GM21528 (cell line): ENCODE measurements at regions not wholly inside any gene's neighbourhood (a gene's known extent, or its start where the extent isn't known, plus 50 kb on each side); places are given as distances from the start of the nearest gene placed in this dataset.

Experiments
- ATAC-seq: cut with Tn5 transposase; IDR thresholded peaks from one replicate; pipeline ENCODE4 v1.9.1; 2021; ENCODE audit warnings: mild to moderate bottlenecking, moderate library complexity; ENCODE audit not compliant: unreplicated experiment, low FRiP score

DNA sequence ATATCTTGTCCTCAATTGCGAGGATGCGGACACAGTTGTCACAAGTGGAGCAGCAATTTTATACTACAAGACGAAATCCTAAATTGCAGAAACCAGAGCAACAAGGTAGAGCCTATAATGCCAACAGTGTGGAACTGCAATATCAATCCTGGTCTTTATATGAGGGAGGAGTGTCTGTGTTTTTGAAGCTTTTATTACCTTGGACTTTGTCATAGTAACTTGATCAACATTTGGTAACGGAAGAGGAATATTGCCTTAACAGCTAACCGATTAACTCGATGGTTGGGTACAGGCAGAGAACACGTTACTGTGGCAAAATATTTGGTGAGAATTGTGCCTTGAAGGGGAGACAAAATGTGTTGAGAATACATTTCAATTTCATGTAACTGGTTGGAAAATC, 661.5 kb downstream of the FGF9 start:
- no peak for ATAC-seq

DNA sequence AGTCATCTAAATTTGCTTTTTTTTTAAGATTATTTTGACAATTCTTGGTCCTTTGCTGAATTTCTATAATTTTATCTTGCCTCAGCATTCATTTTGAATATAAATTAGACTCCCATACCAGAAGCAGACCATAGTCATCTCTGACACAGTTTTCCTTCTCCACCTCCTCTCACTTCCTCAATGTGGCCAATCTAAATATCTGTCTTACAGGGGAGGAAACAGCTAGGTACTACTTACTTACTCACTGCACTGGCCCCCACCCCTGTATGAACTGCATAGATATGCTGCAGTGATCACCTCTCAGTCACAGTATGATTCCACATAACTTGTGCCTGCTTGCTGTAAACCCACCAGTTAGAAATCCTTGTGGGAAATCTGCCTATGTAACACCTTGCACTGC, 665.6 kb downstream of the FGF9 start:
- ATAC-seq, result no peak

DNA sequence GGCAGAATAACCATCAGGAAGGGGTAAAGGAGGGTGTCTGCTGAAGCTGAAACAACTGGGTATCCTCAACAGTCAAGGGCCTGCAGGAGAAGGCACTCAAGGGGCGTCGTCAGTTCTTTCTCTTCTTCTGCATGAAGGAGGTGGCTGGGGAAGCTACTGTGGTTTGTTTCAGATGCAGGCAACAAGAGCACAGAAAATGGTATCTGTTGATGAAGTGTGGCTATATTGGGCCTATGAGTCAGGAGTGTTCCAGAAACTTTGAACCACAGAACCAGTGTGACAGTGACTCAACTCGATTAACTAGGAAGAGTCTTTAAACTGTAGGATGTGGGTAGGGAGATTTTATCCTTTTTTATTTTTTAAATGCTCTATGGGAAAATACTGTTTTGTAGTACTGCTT, 686.3 kb downstream of the FGF9 start:
- ATAC-seq, result no peak

DNA sequence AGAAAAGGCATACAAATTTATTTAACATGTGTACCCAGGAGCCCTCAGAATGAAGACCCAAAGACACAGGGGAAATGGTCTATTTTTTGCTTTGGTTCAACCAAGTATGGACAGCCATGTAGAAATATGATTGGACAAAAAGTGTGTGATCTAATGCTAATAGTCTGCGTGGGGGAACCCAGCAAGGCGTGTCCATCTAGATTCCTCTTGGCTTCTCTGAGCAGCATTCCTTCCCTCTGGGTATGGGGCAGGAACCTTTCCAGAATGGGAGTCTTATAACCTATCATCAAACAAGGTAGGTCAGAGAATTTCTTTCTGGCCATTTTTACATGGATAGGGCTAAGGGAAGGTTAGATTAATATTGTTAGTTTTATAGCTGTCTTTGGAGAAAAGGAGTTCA, 698.2 kb downstream of the FGF9 start:
- ATAC-seq, result no peak

DNA sequence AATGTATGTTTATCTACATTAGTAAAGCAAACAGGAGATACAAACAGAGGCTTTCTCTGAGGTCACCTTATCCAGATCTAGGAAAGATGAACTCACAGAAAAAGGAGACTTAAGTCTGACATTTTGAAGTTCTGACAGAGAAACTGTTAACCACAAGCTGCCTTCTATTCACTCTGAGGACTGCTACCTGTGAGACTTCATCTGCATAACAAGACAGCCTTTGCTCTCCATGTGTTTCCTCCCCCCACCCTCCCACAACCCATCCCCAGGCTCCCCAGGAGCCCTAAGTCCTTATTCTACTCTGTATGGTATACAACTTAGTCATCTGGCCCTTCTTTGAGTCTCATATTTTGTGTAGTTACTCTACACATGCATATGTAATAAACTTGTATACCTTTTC, 699.0 kb downstream of the FGF9 start:
- no peak for ATAC-seq

DNA sequence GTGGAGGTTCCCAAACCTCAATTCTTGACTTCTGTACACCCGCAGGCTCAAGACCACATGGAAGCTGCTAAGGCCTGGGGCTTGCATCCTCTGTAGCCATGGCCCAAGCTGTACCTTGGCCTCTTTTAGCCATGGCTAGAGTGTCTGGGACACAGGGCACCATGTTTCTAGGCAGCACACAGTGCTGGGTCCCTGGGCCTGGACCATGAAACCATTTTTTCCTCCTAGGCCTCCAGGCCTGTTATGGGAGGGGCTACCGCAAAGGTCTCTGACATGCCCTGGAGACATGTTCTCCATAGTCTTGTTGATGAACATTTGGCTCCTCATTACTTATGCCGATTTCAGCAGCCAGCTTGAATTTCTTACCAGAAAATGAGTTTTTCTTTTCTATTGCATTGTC, 701.4 kb downstream of the FGF9 start:
- ATAC-seq, result no peak

DNA sequence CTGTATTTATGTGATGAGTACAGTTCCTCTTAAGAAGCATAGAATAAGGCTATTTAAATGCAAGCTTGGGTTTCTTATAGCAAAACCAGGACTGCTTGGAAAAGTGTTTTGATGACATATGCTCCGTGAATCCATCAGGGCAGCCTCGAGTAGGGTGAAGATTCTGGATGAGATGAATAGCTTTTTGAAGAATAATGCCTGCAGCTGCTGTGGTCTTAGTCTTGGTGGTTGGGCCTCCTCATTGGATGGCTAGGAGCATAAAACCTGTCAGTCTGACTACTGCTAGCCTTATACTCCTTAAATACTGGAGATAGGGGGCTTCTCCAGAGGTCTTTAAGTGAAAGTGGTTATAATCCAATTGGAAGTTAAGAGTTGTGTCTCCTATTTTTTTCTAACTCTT, 704.3 kb downstream of the FGF9 start:
- ATAC-seq, result no peak

DNA sequence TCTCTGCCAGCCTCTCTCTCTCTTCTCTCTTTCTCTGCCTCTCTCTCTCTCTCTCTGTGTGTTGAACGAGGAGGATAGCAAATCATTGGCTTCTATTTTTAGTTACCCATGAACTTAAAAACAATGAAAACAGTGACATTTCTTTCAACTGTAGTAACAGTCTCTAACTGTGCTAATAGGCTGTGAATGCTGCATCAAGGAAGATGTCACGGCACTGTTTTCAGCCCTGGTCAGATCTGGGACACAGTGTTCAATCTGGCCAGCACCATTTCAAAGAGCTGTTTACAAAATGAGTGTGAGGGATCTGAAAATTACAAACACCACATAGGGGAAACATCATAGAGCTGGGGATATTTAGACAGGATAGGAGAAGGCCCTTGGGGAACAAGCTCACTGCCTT, 717.0 kb downstream of the FGF9 start:
- ATAC-seq, result no peak

DNA sequence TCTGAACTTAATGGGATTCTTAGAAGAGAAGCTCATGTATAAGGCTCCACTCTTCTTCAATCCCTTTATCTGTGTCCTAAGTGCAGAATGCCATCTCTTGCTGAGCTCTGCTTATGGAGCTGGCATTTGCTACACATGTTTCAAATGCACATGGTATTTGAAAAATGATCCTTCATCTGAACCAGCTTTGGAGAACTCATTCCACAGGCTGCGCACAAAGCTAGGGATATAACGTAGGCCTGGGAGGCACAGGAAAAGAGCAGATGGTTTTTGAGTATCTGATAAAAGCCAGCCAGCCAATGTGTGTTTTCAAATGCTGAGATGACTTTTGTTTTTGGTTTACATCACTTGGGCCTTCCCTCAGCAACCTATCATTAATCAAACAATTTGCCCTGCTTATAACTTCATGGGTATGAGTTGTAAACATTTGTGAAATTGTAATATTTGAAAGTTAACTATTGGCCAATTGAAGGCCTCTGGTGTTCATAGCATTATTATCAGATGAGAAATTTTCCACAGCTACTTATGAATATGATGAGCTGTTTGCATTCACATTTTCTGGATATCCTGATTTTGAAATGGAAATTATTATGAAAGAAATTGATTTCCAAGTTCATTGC, 729.0 kb downstream of the FGF9 start:
- ATAC-seq, result no peak

DNA sequence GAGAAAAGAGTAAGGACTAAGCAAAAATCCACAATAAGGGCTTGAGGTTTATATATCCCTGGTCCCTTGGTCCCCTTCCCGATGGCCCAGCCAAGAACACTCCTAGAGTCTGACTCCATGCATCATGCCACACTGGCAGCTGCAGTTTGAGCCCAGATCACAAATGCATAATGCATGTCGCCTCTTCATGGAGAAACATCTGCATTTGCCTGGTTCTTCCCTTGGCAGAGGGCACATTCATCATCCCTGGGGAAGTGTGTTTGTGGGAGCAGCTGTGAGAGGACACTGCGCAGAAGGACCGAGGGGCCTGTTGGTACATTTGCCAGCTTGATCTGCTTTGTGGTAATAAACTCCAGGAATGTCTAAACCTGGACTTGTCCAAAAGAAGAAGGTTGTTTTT, 731.8 kb downstream of the FGF9 start:
- no peak for ATAC-seq

DNA sequence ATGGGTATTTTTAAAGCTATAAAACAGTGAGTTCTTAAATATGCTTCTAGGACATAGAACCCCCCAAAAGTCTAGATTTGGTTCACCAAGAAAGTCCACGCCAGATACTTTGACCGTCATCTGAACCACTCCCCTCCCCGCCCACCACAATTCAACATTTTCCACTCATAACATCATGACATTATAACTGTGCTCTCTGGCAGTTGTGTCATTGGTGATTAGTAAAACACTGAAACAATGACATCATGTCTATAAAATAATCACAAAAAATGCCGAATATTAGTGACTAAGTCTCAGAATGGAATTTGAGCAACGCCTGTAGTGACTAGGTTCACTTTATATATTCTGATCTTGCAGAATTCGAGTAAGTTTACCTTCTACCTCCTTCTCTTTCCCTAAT, 732.3 kb downstream of the FGF9 start:
- ATAC-seq, result no peak

DNA sequence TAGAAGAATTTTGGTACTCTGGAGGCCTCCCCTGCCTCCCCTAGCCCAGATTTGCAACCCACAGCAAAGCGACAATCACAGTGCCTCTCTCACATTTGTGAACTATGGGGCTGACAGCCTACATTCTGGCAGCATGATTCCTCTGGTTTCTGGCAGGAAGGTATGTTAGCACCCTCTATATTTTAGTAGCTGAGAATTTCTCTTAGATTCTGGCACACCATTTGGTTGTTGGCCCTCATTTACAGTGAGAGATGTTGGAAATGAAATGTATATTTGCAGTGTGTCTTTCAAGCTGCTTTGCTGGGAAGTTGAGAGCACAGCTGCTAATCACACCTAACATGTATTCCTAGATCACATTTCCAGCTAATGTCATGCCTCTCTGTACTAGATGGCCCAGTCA, 735.0 kb downstream of the FGF9 start:
- no peak for ATAC-seq

DNA sequence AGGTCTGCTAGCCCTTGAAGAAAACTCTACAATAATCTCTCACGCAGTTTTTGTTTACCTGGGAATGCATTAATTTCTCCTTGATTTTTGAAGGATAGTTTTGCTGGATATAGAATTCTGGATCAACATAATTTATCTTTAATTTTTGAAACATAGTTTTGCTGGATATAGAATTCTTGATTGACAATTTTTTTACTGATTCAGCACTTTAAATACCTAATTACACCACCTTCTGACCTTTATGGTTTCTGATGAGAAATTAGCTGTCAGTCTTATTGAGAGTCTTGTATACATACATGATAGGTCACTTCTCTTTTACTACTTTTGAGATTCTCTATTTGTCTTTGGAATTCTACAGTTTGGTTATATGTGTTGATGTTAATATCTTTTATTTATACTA, 741.6 kb downstream of the FGF9 start:
- no peak for ATAC-seq

DNA sequence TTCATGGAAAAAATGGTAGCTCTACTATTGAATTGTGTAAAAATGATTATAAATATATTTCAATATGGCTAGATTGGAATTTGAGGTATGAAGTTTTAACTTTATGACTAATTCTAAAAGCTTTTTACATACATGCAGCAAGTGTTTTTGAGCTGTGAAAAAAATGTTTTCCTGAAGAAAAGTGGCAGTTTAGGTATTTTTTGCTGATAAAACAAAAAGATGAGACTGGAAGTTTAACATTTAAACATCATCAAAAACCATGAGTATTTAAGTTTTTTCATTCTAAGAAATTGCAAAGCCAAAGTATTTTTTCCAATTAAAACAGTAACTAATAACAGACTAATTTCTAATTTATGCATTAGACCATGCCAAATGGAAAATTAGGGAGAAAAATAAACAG, 751.1 kb downstream of the FGF9 start:
- no peak for ATAC-seq

DNA sequence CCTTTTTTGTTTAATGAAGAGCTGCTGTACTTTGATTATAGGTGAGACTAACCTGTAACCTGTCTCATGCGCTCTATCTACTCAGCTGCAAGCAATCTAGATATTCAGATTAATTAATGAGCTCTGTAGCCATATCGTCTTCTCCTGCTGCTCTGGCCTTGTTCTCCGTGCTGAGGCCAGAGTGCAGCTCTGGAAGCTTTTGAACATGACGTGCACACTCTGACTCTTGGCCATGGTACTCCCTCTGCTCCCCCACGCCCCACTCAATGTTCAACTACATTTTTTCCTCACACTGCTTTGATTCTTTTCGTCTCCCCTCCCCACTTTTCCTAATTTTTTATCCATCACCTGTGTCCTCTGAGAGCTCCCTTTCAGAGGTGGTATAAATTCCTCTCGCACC, 751.8 kb downstream of the FGF9 start:
- no peak for ATAC-seq

DNA sequence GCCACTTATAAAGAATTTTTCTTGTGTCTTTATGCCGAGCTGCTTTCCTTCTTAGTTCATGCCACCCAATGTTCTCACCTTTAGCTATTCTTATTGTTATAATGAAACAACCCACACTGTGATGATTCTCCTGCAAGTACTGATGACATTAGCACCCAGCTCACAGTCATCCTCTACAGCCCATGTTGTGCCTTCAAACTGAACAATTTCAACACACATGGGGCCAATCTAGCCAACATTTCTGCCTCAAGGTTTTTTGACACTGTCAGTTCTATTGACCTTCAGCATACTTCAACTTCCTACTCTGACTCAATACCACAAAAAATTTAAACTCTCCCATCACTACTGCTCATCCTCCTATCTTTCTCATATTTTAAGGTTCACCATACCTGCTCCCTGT, 752.4 kb downstream of the FGF9 start:
- ATAC-seq, result no peak

DNA sequence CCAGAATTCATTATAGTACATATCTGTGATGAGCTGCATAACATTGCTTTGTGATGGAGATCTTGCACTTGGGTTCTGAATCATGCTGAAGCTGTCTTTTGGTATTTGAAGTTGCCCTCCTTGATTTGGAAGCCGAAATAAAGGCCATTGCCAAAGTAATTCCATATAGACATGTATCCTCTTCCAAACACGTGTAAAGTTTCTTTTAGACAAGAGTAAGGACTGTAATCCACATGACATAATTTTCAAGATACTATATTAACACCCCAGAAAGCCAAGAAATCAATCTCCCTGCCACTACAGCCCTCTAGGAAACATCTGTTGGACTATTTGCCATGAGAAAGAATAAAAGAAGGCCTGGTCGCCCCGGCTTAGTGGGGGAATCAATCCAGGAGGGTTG, 754.2 kb downstream of the FGF9 start:
- ATAC-seq, result no peak

DNA sequence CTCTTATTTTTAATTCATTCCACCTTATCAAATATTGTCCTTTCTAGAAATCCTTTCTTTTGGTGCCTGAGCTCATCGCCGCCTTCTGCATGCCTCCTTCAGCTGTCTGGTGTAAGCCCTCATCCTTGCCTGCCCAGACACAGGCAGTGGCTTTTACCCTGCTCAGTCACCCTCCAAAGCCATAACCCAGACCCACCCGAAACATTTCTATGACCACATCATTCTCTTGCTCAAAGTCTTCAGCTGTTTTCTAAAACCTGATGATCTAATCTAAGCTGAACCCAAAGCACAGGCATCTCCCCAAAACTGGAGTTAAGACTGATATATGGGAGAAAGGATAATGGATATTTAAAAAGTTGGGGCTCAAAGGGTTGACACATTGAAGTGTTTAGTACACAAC, 753.7 kb upstream of the SGCG start:
- no peak for ATAC-seq

DNA sequence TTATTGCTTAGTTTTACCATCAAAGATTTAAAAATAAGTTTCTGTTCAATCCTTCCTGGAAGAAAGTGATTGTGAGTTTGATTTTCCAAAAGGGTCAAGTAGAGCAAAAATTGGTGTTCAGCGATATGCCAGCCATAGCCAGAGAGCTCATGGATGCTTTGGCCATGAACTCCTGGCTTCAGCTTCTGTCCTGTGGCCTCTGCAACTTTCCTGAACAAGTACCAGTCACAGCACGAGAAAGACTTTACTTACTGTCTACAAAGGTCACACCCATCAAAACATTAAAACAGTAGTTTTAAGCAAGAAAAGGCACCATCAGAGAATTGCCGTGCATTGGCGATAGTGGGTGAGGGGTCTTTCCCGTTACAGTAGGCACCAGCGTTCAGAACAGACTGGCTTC, 753.0 kb upstream of the SGCG start:
- ATAC-seq, result no peak

DNA sequence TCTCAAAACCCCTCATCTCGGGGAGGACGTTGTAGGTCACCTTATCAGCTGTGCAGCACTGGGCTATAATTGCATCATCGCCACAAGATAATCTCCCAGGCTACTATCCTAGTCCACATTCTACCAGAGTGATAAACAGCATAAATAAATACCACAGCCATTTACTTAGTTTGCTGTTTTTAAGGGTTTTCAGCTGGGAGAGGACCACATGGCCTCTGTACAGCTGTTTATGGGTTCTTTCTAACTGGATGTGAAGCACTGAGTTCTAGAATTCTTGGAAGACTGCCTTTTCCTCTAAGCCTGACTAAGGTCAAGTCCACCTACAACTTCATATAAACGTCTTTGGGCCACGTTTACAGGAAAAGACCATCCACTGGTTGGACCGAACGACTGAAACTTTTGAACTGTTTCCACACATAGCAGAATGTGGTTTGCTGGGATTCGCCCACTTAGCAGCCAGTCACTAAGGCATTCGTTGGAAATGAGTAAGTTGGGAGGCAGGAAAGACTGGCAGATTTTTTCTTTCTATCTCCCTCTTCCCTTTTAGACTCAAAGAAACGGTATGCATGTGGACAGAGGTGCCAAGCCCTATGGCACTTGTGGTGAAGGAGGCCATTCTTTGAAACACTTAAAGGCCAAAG, 752.5 kb upstream of the SGCG start:
- ATAC-seq, result no peak

DNA sequence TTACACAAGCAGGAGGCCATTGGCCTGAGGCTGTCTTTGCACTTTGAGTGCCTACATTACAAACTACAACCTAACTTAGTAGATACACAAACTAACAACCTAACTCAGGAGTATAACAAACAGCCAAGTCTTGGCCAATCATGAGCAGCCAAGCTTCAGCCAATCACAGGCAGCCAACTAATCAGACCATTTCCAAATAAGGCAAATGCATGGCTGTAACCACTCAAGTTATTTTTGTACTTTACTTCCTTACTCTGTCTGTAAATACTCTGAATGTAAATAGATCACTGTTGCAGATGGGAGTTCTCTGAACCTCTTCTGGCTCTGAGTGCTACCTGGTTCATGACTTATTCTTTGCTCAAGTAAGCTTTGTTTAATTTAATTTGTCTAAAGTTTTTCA, 748.1 kb upstream of the SGCG start:
- ATAC-seq, result no peak

DNA sequence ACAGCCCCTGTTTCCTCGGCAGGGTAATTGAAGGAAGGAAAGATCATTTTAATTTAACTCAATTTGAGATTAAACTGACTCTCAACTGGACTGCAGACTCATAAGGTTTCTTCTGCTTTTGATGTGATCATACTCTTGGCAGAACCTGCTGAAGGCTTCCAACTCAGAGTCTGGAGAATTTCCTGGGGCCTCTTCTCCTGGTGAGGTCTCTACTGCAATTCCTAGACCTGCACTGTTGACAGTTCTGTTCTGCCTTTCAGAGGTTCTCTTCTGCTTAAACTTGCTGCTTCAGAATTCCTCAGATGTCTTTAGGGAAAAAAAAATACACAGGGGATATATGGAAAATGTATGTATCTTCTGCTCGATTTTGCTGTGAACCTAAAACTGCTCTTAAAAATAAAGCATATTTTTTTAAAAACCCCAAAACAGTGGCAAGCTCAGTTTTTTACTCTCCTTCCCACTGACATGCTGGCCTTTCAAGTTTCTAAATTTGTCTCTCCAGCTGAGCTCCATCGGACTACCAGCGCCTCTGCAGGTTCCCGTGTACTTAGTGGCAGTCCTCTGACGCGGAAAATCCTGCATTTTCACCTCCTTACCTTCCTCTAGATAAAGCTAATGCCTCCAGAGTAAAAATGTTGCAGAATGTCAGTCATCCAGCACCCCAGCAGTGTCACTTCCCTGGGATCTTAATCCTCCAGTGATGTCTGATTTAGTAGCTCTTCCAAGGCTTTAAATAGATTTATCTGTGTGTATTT, 733.5 kb upstream of the SGCG start:
- ATAC-seq, result no peak
